HEK293 (cell line): ENCODE measurements at regions not wholly inside any gene's neighbourhood (a gene's known extent, or its start where the extent isn't known, plus 50 kb on each side); places are given as distances from the start of the nearest gene placed in this dataset.
"Not testable (repeated sequence)": the region's sequence is repeated elsewhere in the genome, so short reads cannot be mapped to it uniquely, and the experiment has no call there.

Source experiments
- CTCF ChIA-PET: fragments of 350-600 bp; formaldehyde crosslinking; extraction: SDS; loops from one replicate; lab custom pipeline; 2021; ENCODE audit warnings: antibody characterized with exemption; lab: Yijun Ruan, JAX
- POLR2A ChIA-PET: fragments of 300-600 bp; formaldehyde crosslinking; extraction: SDS; loops from one replicate; lab custom pipeline; 2020; ENCODE audit warnings: antibody characterized with exemption, inconsistent platforms; lab: Yijun Ruan, JAX
- H3K27ac ChIP-seq: fragments of 200-500 bp; sonication (Bioruptor generic); 2 replicates; pipeline ENCODE4 v1.5.1; 2014; ENCODE audit warnings: low read depth, low read length, control low read depth, inconsistent platforms; ENCODE audit errors: extremely low read depth
- H3K36me3 ChIP-seq, 2 experiments: fragments of 200-500 bp in 1 of 2; sonication (Bioruptor generic) in 1 of 2; 1 replicate in 1 of 2; 2 replicates in 1 of 2; pipeline ENCODE4 v1.5.1; 2014 to 2017; ENCODE audit warnings: inconsistent platforms in 2 of 2, low read length in 2 of 2; ENCODE audit not compliant: control insufficient read depth in 2 of 2, insufficient read depth in 1 of 2
- H3K4me1 ChIP-seq: fragments of 200-500 bp; sonication (Bioruptor generic); 2 replicates; pipeline ENCODE4 v1.5.1; 2014; ENCODE audit warnings: mild to moderate bottlenecking, low read length, inconsistent platforms; ENCODE audit not compliant: control insufficient read depth, insufficient read depth
- H3K4me3 ChIP-seq: 2 replicates; pipeline ENCODE4 v1.5.1; 2011; ENCODE audit warnings: low read depth, mild to moderate bottlenecking, control low read depth, low read length, moderate library complexity
- H3K9me3 ChIP-seq: fragments of 200-500 bp; sonication (Bioruptor generic); 2 replicates; pipeline ENCODE4 v1.5.1; 2014; ENCODE audit warnings: low read depth, low read length, inconsistent platforms; ENCODE audit not compliant: control insufficient read depth, insufficient read depth
- IKZF3 ChIP-seq: fragments of 450-650 bp; IDR thresholded peaks from 2 replicates; pipeline ENCODE4 v1.5.0; 2018; ENCODE audit warnings: missing biosample characterization, mild to moderate bottlenecking, missing genetic modification characterization, moderate library complexity
- MZF1 ChIP-seq: fragments of 450-650 bp; formaldehyde crosslinking; IDR thresholded peaks from 2 replicates; pipeline ENCODE4 v1.5.1; 2017; ENCODE audit warnings: missing biosample characterization, missing genetic modification characterization, borderline replicate concordance
- SALL2 ChIP-seq: fragments of 450-650 bp; formaldehyde crosslinking; IDR thresholded peaks from 2 replicates; pipeline ENCODE4 v1.5.0; 2017; ENCODE audit warnings: missing biosample characterization, mild to moderate bottlenecking, missing genetic modification characterization, borderline replicate concordance
- ZBTB48 ChIP-seq: fragments of 450-650 bp; formaldehyde crosslinking; IDR thresholded peaks from 2 replicates; pipeline ENCODE4 v1.5.1; 2016; ENCODE audit warnings: missing biosample characterization, missing genetic modification characterization
- ZFP3 ChIP-seq: fragments of 450-650 bp; formaldehyde crosslinking; IDR thresholded peaks from 2 replicates; pipeline ENCODE4 v1.5.1; 2016; ENCODE audit warnings: low read depth, missing biosample characterization, missing genetic modification characterization
- ZNF157 ChIP-seq: fragments of 450-650 bp; formaldehyde crosslinking; IDR thresholded peaks from 2 replicates; pipeline ENCODE4 v1.5.1; 2016; ENCODE audit warnings: missing biosample characterization, missing genetic modification characterization
- ZNF16 ChIP-seq: fragments of 450-650 bp; formaldehyde crosslinking; IDR thresholded peaks from 2 replicates; pipeline ENCODE4 v1.5.1; 2016; ENCODE audit warnings: low read depth, missing biosample characterization, missing genetic modification characterization
- ZNF223 ChIP-seq: fragments of 450-650 bp; formaldehyde crosslinking; IDR thresholded peaks from 2 replicates; pipeline ENCODE4 v1.5.1; 2016; ENCODE audit warnings: missing biosample characterization, missing genetic modification characterization
- ZNF449 ChIP-seq: fragments of 450-650 bp; formaldehyde crosslinking; IDR thresholded peaks from 2 replicates; pipeline ENCODE4 v1.5.1; 2017; ENCODE audit warnings: missing biosample characterization, mild to moderate bottlenecking, missing genetic modification characterization, moderate library complexity
- ZNF529 ChIP-seq: fragments of 450-650 bp; formaldehyde crosslinking; IDR thresholded peaks from 2 replicates; pipeline ENCODE4 v1.5.1; 2017; ENCODE audit warnings: missing genetic modification characterization, missing biosample characterization; ENCODE audit not compliant: insufficient replicate concordance
- ZNF600 ChIP-seq: fragments of 450-650 bp; formaldehyde crosslinking; IDR thresholded peaks from 2 replicates; pipeline ENCODE4 v1.5.1; 2016; ENCODE audit warnings: missing biosample characterization, missing genetic modification characterization
- ZNF660 ChIP-seq: fragments of 450-650 bp; IDR thresholded peaks from 2 replicates; pipeline ENCODE4 v1.5.1; 2018; ENCODE audit warnings: missing biosample characterization, mild to moderate bottlenecking, missing genetic modification characterization
- ZNF777 ChIP-seq: fragments of 450-650 bp; formaldehyde crosslinking; IDR thresholded peaks from 2 replicates; pipeline ENCODE4 v1.5.1; 2017; ENCODE audit warnings: missing biosample characterization, missing genetic modification characterization, borderline replicate concordance
- ZNF843 ChIP-seq: fragments of 450-650 bp; formaldehyde crosslinking; IDR thresholded peaks from 2 replicates; pipeline ENCODE4 v1.5.1; 2016; ENCODE audit warnings: missing biosample characterization, missing genetic modification characterization
- TF ChIP-seq, protein P1 (sequence below): fragments of 450-650 bp; formaldehyde crosslinking; IDR thresholded peaks from 2 replicates; pipeline ENCODE4 v1.5.1; 2016; ENCODE audit warnings: missing biosample characterization, missing genetic modification characterization, low read depth
- TF ChIP-seq, protein P2 (sequence below): fragments of 450-650 bp; formaldehyde crosslinking; IDR thresholded peaks from 2 replicates; pipeline ENCODE4 v1.5.1; 2016; ENCODE audit warnings: missing biosample characterization, missing genetic modification characterization
- TF ChIP-seq, protein P3 (sequence below): fragments of 450-650 bp; formaldehyde crosslinking; conservative IDR thresholded peaks from 2 replicates; pipeline ENCODE4 v1.5.1; 2016; ENCODE audit warnings: low read depth, missing biosample characterization, missing genetic modification characterization
- TF ChIP-seq, protein P4 (sequence below): fragments of 450-650 bp; formaldehyde crosslinking; IDR thresholded peaks from 2 replicates; pipeline ENCODE4 v1.5.1; 2016; ENCODE audit warnings: missing biosample characterization, missing genetic modification characterization

DNA sequence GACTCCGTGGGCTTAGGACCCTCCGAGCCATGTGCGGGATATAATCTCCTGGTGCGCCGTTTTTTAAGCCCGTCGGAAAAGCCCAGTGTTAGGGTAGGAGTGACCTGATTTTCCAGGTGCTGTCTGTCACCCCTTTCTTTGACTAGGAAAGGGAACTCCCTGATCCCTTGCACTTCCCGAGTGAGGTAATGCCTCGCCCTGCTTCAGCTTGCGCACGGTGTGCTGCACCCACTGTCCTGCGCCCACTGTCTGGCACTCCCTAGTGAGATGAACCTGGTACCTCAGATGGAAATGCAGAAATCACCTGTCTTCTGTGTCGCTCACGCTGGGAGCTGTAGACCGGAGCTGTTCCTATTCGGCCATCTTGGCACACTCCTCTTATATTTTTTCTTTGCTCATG is 95.1 kb upstream of the FRMD4B start:
- POLR2A ChIA-PET, H3K4me3 ChIP-seq, H3K4me1 ChIP-seq, H3K27ac ChIP-seq, H3K36me3 ChIP-seq, H3K9me3 ChIP-seq: not testable (repeated sequence)
- CTCF ChIA-PET = interaction anchor here (0.5 kb wide), 1 partner anchor 169 kb away, joined by 4 read pairs; no protein-coding TSS in a partner anchor

- POLR2A ChIA-PET = no interaction called here
- Histone ChIP-seq H3K27ac (no peak overlapping the region), H3K36me3 (no peaks in the 10 kb centered on the region), H3K4me1 (no peaks in the 10 kb centered on the region), H3K9me3 (no peaks in the 10 kb centered on the region), H3K4me3 (no peak overlapping the region)
- CTCF ChIA-PET = interaction anchor here (0.6 to 0.7 kb wide), 2 partner anchors 20 to 946 kb away, joined by 3 read pairs; no protein-coding TSS in a partner anchor
- TF ChIP-seq IKZF3 (no peak), ZNF843 (no peak), ZNF157 (tag by site-specific recombination) (no peak), ZNF529 (no peak), ZBTB48 (tag by site-specific recombination) (no peak), SALL2 (tag by site-specific recombination) (no peak), ZNF600 (tag by site-specific recombination) (no peak), MZF1 (tag by site-specific recombination) (no peak), ZNF223 (tag by site-specific recombination) (no peak)
- TF ChIP-seq, protein P1, sequence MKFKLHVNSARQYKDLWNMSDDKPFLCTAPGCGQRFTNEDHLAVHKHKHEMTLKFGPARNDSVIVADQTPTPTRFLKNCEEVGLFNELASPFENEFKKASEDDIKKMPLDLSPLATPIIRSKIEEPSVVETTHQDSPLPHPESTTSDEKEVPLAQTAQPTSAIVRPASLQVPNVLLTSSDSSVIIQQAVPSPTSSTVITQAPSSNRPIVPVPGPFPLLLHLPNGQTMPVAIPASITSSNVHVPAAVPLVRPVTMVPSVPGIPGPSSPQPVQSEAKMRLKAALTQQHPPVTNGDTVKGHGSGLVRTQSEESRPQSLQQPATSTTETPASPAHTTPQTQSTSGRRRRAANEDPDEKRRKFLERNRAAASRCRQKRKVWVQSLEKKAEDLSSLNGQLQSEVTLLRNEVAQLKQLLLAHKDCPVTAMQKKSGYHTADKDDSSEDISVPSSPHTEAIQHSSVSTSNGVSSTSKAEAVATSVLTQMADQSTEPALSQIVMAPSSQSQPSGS (tag by site-specific recombination) = no peak
- TF ChIP-seq, protein P2, sequence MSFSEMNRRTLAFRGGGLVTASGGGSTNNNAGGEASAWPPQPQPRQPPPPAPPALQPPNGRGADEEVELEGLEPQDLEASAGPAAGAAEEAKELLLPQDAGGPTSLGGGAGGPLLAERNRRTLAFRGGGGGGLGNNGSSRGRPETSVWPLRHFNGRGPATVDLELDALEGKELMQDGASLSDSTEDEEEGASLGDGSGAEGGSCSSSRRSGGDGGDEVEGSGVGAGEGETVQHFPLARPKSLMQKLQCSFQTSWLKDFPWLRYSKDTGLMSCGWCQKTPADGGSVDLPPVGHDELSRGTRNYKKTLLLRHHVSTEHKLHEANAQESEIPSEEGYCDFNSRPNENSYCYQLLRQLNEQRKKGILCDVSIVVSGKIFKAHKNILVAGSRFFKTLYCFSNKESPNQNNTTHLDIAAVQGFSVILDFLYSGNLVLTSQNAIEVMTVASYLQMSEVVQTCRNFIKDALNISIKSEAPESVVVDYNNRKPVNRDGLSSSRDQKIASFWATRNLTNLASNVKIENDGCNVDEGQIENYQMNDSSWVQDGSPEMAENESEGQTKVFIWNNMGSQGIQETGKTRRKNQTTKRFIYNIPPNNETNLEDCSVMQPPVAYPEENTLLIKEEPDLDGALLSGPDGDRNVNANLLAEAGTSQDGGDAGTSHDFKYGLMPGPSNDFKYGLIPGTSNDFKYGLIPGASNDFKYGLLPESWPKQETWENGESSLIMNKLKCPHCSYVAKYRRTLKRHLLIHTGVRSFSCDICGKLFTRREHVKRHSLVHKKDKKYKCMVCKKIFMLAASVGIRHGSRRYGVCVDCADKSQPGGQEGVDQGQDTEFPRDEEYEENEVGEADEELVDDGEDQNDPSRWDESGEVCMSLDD (tag by site-specific recombination) = no peak
These were observed 88.3 kb upstream of the FRMD4B start for GRCh38 chr3:69474186-69474585.

- H3K9me3 ChIP-seq = no peaks in the 10 kb centered on the region
- no peak overlapping the region for H3K4me3 ChIP-seq
- no peaks in the 10 kb centered on the region for H3K4me1 ChIP-seq
- POLR2A ChIA-PET = no interaction called here
- CTCF ChIA-PET = no interaction called here
- H3K36me3 ChIP-seq = no peaks in the 10 kb centered on the region
- no peak overlapping the region for H3K27ac ChIP-seq
- TF ChIP-seq ZFP3 (tag by site-specific recombination) (no peak), ZNF660 (tag by site-specific recombination) (no peak), ZNF777 (tag by site-specific recombination) (no peak), ZNF449 (tag by site-specific recombination) (no peak), ZNF16 (tag by site-specific recombination) (no peak)
- TF ChIP-seq, protein P3, sequence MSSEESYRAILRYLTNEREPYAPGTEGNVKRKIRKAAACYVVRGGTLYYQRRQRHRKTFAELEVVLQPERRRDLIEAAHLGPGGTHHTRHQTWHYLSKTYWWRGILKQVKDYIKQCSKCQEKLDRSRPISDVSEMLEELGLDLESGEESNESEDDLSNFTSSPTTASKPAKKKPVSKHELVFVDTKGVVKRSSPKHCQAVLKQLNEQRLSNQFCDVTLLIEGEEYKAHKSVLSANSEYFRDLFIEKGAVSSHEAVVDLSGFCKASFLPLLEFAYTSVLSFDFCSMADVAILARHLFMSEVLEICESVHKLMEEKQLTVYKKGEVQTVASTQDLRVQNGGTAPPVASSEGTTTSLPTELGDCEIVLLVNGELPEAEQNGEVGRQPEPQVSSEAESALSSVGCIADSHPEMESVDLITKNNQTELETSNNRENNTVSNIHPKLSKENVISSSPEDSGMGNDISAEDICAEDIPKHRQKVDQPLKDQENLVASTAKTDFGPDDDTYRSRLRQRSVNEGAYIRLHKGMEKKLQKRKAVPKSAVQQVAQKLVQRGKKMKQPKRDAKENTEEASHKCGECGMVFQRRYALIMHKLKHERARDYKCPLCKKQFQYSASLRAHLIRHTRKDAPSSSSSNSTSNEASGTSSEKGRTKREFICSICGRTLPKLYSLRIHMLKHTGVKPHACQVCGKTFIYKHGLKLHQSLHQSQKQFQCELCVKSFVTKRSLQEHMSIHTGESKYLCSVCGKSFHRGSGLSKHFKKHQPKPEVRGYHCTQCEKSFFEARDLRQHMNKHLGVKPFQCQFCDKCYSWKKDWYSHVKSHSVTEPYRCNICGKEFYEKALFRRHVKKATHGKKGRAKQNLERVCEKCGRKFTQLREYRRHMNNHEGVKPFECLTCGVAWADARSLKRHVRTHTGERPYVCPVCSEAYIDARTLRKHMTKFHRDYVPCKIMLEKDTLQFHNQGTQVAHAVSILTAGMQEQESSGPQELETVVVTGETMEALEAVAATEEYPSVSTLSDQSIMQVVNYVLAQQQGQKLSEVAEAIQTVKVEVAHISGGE (tag by site-specific recombination) = no peak
- TF ChIP-seq, protein P4, sequence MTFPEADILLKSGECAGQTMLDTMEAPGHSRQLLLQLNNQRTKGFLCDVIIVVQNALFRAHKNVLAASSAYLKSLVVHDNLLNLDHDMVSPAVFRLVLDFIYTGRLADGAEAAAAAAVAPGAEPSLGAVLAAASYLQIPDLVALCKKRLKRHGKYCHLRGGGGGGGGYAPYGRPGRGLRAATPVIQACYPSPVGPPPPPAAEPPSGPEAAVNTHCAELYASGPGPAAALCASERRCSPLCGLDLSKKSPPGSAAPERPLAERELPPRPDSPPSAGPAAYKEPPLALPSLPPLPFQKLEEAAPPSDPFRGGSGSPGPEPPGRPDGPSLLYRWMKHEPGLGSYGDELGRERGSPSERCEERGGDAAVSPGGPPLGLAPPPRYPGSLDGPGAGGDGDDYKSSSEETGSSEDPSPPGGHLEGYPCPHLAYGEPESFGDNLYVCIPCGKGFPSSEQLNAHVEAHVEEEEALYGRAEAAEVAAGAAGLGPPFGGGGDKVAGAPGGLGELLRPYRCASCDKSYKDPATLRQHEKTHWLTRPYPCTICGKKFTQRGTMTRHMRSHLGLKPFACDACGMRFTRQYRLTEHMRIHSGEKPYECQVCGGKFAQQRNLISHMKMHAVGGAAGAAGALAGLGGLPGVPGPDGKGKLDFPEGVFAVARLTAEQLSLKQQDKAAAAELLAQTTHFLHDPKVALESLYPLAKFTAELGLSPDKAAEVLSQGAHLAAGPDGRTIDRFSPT (tag by site-specific recombination) = no peak
These were observed 86.2 kb upstream of the FRMD4B start for GRCh38 chr3:69472093-69472492.
